GM23338 (cell line): ENCODE measurements at regions not wholly inside any gene's neighbourhood (a gene's known extent, or its start where the extent isn't known, plus 50 kb on each side); places are given as distances from the start of the nearest gene placed in this dataset.

Experiments used
- ATAC-seq: fragments of 200-7000 bp; cut with Tn5 transposase; 3 replicates; pipeline ENCODE4 v1.9.1; 2020
- DNase-seq: peaks from one replicate; pipeline ENCODE4 v3.0.0-alpha.2; 2015; ENCODE audit warnings: low spot score
- H2AFZ ChIP-seq: fragments of 200-600 bp; sonication (generic); 2 replicates; pipeline ENCODE4 v1.8.0; 2016; ENCODE audit warnings: antibody characterized with exemption, mild to moderate bottlenecking, moderate library complexity
- H3F3A ChIP-seq: fragments of 200-600 bp; sonication (generic); replicated peaks from 2 replicates; pipeline ENCODE4 v1.8.0; 2017; ENCODE audit warnings: antibody characterized with exemption, mixed run types, low read depth
- H3K27ac ChIP-seq: fragments of 200-600 bp; sonication (generic); 2 replicates; pipeline ENCODE4 v1.6.1; 2016; ENCODE audit warnings: low read depth
- H3K27me3 ChIP-seq: fragments of 200-600 bp; sonication (generic); 2 replicates; pipeline ENCODE4 v1.8.0; 2016; ENCODE audit warnings: mild to moderate bottlenecking, mixed run types, moderate library complexity; ENCODE audit not compliant: insufficient read depth
- H3K36me3 ChIP-seq: fragments of 200-600 bp; sonication (generic); 2 replicates; pipeline ENCODE4 v1.8.0; 2016; ENCODE audit warnings: mild to moderate bottlenecking; ENCODE audit not compliant: insufficient read depth
- H3K4me1 ChIP-seq: fragments of 200-600 bp; sonication (generic); 2 replicates; pipeline ENCODE4 v1.8.0; 2016; ENCODE audit warnings: mild to moderate bottlenecking, moderate library complexity; ENCODE audit not compliant: insufficient read depth
- H3K4me2 ChIP-seq: fragments of 200-600 bp; sonication (generic); 2 replicates; pipeline ENCODE4 v1.7.1; 2017; ENCODE audit warnings: mixed run types
- H3K4me3 ChIP-seq: fragments of 200-600 bp; sonication (generic); 2 replicates; pipeline ENCODE4 v1.6.1; 2016; ENCODE audit warnings: mixed run types
- H3K79me2 ChIP-seq: fragments of 200-600 bp; sonication (generic); replicated peaks from 2 replicates; pipeline ENCODE4 v1.8.0; 2017; ENCODE audit warnings: mild to moderate bottlenecking; ENCODE audit not compliant: insufficient read depth
- H3K9me2 ChIP-seq: fragments of 200-600 bp; sonication (generic); 2 replicates; pipeline ENCODE4 v1.8.0; 2017; ENCODE audit not compliant: insufficient read depth
- H4K20me1 ChIP-seq: fragments of 200-600 bp; sonication (generic); replicated peaks from 2 replicates; pipeline ENCODE4 v1.8.0; 2017; ENCODE audit warnings: mild to moderate bottlenecking; ENCODE audit not compliant: insufficient read depth
- H3K27ac Mint-ChIP-seq: 2 replicates; pipeline ENCODE4 v1.8.0; 2020; ENCODE audit warnings: inconsistent platforms, mild to moderate bottlenecking, moderate library complexity, mixed read lengths
- H3K27me3 Mint-ChIP-seq: 3 replicates; pipeline ENCODE4 v1.8.0; 2022; ENCODE audit warnings: low read depth, mild to moderate bottlenecking, moderate library complexity, mixed read lengths, inconsistent platforms; ENCODE audit not compliant: insufficient read depth, poor library complexity
- H3K36me3 Mint-ChIP-seq: 3 replicates; pipeline ENCODE4 v1.8.0; 2021; ENCODE audit warnings: low read depth, mild to moderate bottlenecking, inconsistent platforms, moderate library complexity, mixed read lengths
- H3K4me1 Mint-ChIP-seq: 3 replicates; pipeline ENCODE4 v1.8.0; 2020; ENCODE audit warnings: mild to moderate bottlenecking, inconsistent platforms, mixed read lengths
- H3K4me3 Mint-ChIP-seq: 3 replicates; pipeline ENCODE4 v1.8.0; 2021; ENCODE audit warnings: moderate library complexity, mild to moderate bottlenecking, inconsistent platforms, mixed read lengths
- H3K9me3 Mint-ChIP-seq: 3 replicates; pipeline ENCODE4 v1.8.0; 2020; ENCODE audit warnings: moderate library complexity, mild to moderate bottlenecking, inconsistent platforms, mixed read lengths
- CREB1 ChIP-seq: fragments of 250-450 bp; sonication (Bioruptor Pico); IDR thresholded peaks from 2 replicates; pipeline ENCODE4 v1.5.0; 2020; ENCODE audit warnings: low read depth, mild to moderate bottlenecking, moderate library complexity
- CTCF ChIP-seq, 2 experiments: fragments of 200-600 bp in 1 of 2; sonication (generic) in 1 of 2; conservative IDR thresholded peaks; 2 replicates each; pipeline versions ENCODE4 v1.5.1 to v1.6.1; 2016 to 2017; ENCODE audit warnings: antibody characterized with exemption in 2 of 2, low read depth in 2 of 2, mild to moderate bottlenecking in 2 of 2, moderate library complexity in 1 of 2
- EZH2phosphoT487 ChIP-seq: fragments of 200-600 bp; sonication (generic); IDR thresholded peaks from one replicate; pipeline ENCODE4 v1.8.1; 2018; ENCODE audit warnings: antibody characterized with exemption; ENCODE audit not compliant: unreplicated experiment
- JUNB ChIP-seq: IDR thresholded peaks from one replicate; pipeline ENCODE4 v1.6.1; 2016; ENCODE audit warnings: antibody characterized with exemption; ENCODE audit not compliant: unreplicated experiment
- NANOG ChIP-seq: IDR thresholded peaks from 2 replicates; pipeline ENCODE4 v1.6.1; 2016; ENCODE audit warnings: antibody characterized with exemption, borderline replicate concordance
- REST ChIP-seq: IDR thresholded peaks from one replicate; pipeline ENCODE4 v1.6.1; 2018; ENCODE audit warnings: antibody characterized with exemption; ENCODE audit not compliant: unreplicated experiment
- ZNF114 ChIP-seq: fragments of 250-450 bp; sonication (Bioruptor Pico); IDR thresholded peaks from 2 replicates; pipeline ENCODE4 v1.5.0; 2020; ENCODE audit warnings: mild to moderate bottlenecking, moderate library complexity
- ZNF331 ChIP-seq: fragments of 250-450 bp; sonication (Bioruptor Pico); IDR thresholded peaks from 2 replicates; pipeline ENCODE4 v1.5.0; 2020; ENCODE audit warnings: low read depth, mild to moderate bottlenecking, moderate library complexity

- H3K79me2 ChIP-seq = no peaks in the 10 kb centered on the region
- DNase-seq = no peak
- ATAC-seq = no peak
Measured at GRCh38 chr14:92240658-92241057, 82.3 kb upstream of the SLC24A4 start.

GRCh38 chr14:92241966-92242595 is 80.9 kb upstream of the SLC24A4 start:
- Histone ChIP-seq H2AFZ (no peak overlapping the region), H3K9me2 (no peaks in the 10 kb centered on the region), H3K79me2 (no peaks in the 10 kb centered on the region), H3K4me3 (no peak overlapping the region), H3K4me1 (no peaks in the 10 kb centered on the region), H4K20me1 (no peaks in the 10 kb centered on the region), H3K4me2 (no peak overlapping the region), H3K27ac (no peak overlapping the region), H3F3A (no peaks in the 10 kb centered on the region), H3K27me3 (no peaks in the 10 kb centered on the region), H3K36me3 (no peaks in the 10 kb centered on the region)
- peaks cover 27% of the 10 kb centered on the region for H3K36me3 Mint-ChIP-seq
- peaks cover 9% of the 10 kb centered on the region for H3K27me3 Mint-ChIP-seq
- no peak overlapping the region for H3K27ac Mint-ChIP-seq
- H3K9me3 Mint-ChIP-seq = peaks cover 57% of the 10 kb centered on the region
- no peak for ATAC-seq
- no peak for DNase-seq
- H3K4me1 Mint-ChIP-seq = no peaks in the 10 kb centered on the region
- H3K4me3 Mint-ChIP-seq = no peak overlapping the region
- TF ChIP-seq ZNF331 (no peak), JUNB (no peak), NANOG (no peak), REST (no peak), ZNF114 (CRISPR knock-in tag) (no peak), CTCF (conservative IDR thresholded peaks at IDR 0.05; ENCODE audit: low read depth in 2 of 2) (no peak)

More at GRCh38 chr14:92240658-92241057, 82.3 kb upstream of the SLC24A4 start:
- Histone ChIP-seq H3F3A (no peaks in the 10 kb centered on the region), H3K9me2 (no peaks in the 10 kb centered on the region), H2AFZ (no peak overlapping the region), H3K4me3 (no peak overlapping the region), H3K4me2 (no peak overlapping the region), H3K27ac (no peak overlapping the region), H3K4me1 (no peaks in the 10 kb centered on the region), H4K20me1 (no peaks in the 10 kb centered on the region), H3K27me3 (no peaks in the 10 kb centered on the region), H3K36me3 (no peaks in the 10 kb centered on the region)
- Mint-ChIP-seq H3K4me1 (no peaks in the 10 kb centered on the region), H3K4me3 (no peak overlapping the region), H3K27me3 (peaks cover 9% of the 10 kb centered on the region), H3K36me3 (peaks cover 22% of the 10 kb centered on the region), H3K9me3 (peaks cover 42% of the 10 kb centered on the region), H3K27ac (no peak overlapping the region)
- TF ChIP-seq ZNF114 (CRISPR knock-in tag) = no peak
- TF ChIP-seq EZH2phosphoT487 = no peak
- TF ChIP-seq CREB1 (CRISPR knock-in tag) = no peak
- TF ChIP-seq CTCF (conservative IDR thresholded peaks at IDR 0.05; ENCODE audit: low read depth in 2 of 2) = no peak
